ENCODE measurements at regions not wholly inside any gene's neighbourhood (a gene's known extent, or its start where the extent isn't known, plus 50 kb on each side); places are given as distances from the start of the nearest gene placed in this dataset.

DNA sequence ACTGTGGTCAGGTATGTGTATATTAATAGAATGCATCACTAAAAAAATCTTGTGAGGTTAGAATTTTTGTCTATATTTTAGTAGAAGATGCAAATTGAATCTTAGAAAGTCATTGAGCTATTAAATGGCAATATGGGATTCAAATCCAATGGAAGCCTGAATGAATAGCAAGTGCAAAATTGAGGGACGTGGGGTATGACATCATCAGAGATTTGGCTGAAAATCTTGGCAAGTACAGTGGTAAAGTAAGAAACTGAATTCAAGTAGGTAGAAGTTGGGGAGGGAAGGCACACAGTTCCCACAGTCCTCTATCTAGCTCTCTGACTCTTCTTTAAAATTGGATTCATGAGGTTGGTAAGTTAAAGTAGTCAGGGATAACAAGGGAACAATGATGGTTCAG is 97.4 kb upstream of the SSTR1 start:
- intact Hi-C loops (cut with micrococcal nuclease) (no loop called here), dilution Hi-C loops (cut with MboI; ENCODE audit: extremely low pct_ligation_motif_present, low sequenced_read_pairs) (no loop called here)
- DNase-seq (ENCODE audit: low read depth, low spot score) (no peak), FAIRE-seq (no peak)
- Histone ChIP-seq H3K4me1 (ENCODE audit: control insufficient read depth, extremely low read depth, insufficient read depth, low read length) (no peaks in the 10 kb centered on the region), H3K36me3 (ENCODE audit: control insufficient read depth in 2 of 2, extremely low read depth in 1 of 2, insufficient read depth in 2 of 2, low read length in 2 of 2) (no peaks in the 10 kb centered on the region), H3K27ac (ENCODE audit: insufficient read depth, low read depth, low read length) (no peak overlapping the region), H3K9ac (replicated peaks; ENCODE audit: extremely low read depth, insufficient read depth, low read length) (no peak overlapping the region), H3K79me2 (ENCODE audit: control insufficient read depth, insufficient read depth, low read length) (no peaks in the 10 kb centered on the region), H3K4me2 (ENCODE audit: insufficient read depth, low read length) (no peak overlapping the region), H3K9me1 (replicated peaks; ENCODE audit: control insufficient read depth, extremely low read depth, insufficient read depth, low read length) (no peaks in the 10 kb centered on the region), H2AFZ (ENCODE audit: low read depth, low read length) (no peak overlapping the region), H3K9me3 (replicated peaks; ENCODE audit: control insufficient read depth, insufficient read depth, low read length) (no peaks in the 10 kb centered on the region), H3K27me3 (ENCODE audit: control insufficient read depth in 2 of 2, insufficient read depth in 2 of 2, low read length in 2 of 2) (no peaks in the 10 kb centered on the region), H4K20me1 (replicated peaks; ENCODE audit: control insufficient read depth, extremely low read depth, insufficient read depth, low read length) (no peaks in the 10 kb centered on the region), H3K4me3 (replicated peaks in 1 of 3; ENCODE audit: insufficient read depth in 1 of 3, low read depth in 1 of 3, low read length in 3 of 3) (no peak overlapping the region)
- ChIA-PET CTCF (interaction anchor here (1.0 to 1.5 kb wide), 2 partner anchors 11 to 26 kb away, joined by 3 to 4 read pairs; no protein-coding TSS in a partner anchor), POLR2A (no interaction called here)
- TF ChIP-seq FOS (IDR thresholded peaks at IDR 0.05; ENCODE audit: borderline replicate concordance, insufficient read depth, low read length) (no peak), MYC (IDR thresholded peaks at IDR 0.05; ENCODE audit: low read depth, low read length) (no peak), POLR2AphosphoS5 (IDR thresholded peaks at IDR 0.05; ENCODE audit: insufficient read depth, low read depth, low read length) (no peak), JUN (IDR thresholded peaks at IDR 0.05; ENCODE audit: borderline replicate concordance, insufficient read depth, insufficient read length, low read depth) (no peak), EZH2 (IDR thresholded peaks at IDR 0.05; ENCODE audit: borderline replicate concordance, low read depth, low read length, severe bottlenecking) (no peak), CTCF (IDR thresholded peaks at IDR 0.05; ENCODE audit: extremely low read depth in 1 of 2, insufficient read depth in 1 of 2, low read depth in 1 of 2, low read length in 2 of 2) (no peak), MAX (IDR thresholded peaks at IDR 0.05; ENCODE audit: insufficient read depth, insufficient read length) (no peak)
- no TSS peak for BruUV-seq (replicated peaks)
